Loucy (cell line): ENCODE measurements at regions not wholly inside any gene's neighbourhood (a gene's known extent, or its start where the extent isn't known, plus 50 kb on each side); places are given as distances from the start of the nearest gene placed in this dataset.
"Not testable (repeated sequence)": the region's sequence is repeated elsewhere in the genome, so short reads cannot be mapped to it uniquely, and the experiment has no call there.

Experiments
- H2AFZ ChIP-seq: fragments of 200-600 bp; sonication (generic); 2 replicates; pipeline ENCODE4 v1.6.0; 2016; ENCODE audit warnings: antibody characterized with exemption, mild to moderate bottlenecking, low read length, moderate library complexity
- H3F3A ChIP-seq: fragments of 200-600 bp; 2 replicates; pipeline ENCODE4 v1.6.0; 2016; ENCODE audit warnings: antibody characterized with exemption, low read depth, mild to moderate bottlenecking
- H3K27me3 ChIP-seq: fragments of 200-600 bp; sonication (generic); 2 replicates; pipeline ENCODE4 v1.6.1; 2014; ENCODE audit warnings: low read length, mild to moderate bottlenecking; ENCODE audit not compliant: insufficient read depth, poor library complexity, severe bottlenecking
- H3K36me3 ChIP-seq: fragments of 200-600 bp; sonication (generic); 2 replicates; pipeline ENCODE4 v1.6.1; 2016; ENCODE audit warnings: low read length; ENCODE audit not compliant: insufficient read depth
- H3K4me1 ChIP-seq: fragments of 200-600 bp; sonication (generic); 2 replicates; pipeline ENCODE4 v1.5.1; 2014; ENCODE audit warnings: low read length, mild to moderate bottlenecking; ENCODE audit not compliant: insufficient read depth, poor library complexity, severe bottlenecking
- H3K4me2 ChIP-seq: fragments of 200-600 bp; sonication (generic); 2 replicates; pipeline ENCODE4 v1.6.0; 2014; ENCODE audit warnings: antibody characterized with exemption, low read length, low read depth, mild to moderate bottlenecking; ENCODE audit not compliant: poor library complexity, severe bottlenecking
- H3K4me3 ChIP-seq: fragments of 200-600 bp; sonication (generic); 2 replicates; pipeline ENCODE4 v1.5.1; 2014; ENCODE audit warnings: low read length, mild to moderate bottlenecking, mixed read lengths; ENCODE audit not compliant: poor library complexity, severe bottlenecking
- H3K79me2 ChIP-seq: fragments of 200-600 bp; sonication (generic); 2 replicates; pipeline ENCODE4 v1.6.1; 2014; ENCODE audit warnings: low read length; ENCODE audit not compliant: insufficient read depth
- H3K9ac ChIP-seq: fragments of 200-600 bp; sonication (generic); 2 replicates; pipeline ENCODE4 v1.6.0; 2014; ENCODE audit warnings: mild to moderate bottlenecking, low read depth, low read length, moderate library complexity; ENCODE audit not compliant: poor library complexity, severe bottlenecking
- H3K9me2 ChIP-seq: fragments of 200-600 bp; sonication (generic); replicated peaks from 2 replicates; pipeline ENCODE4 v1.6.1; 2016; ENCODE audit warnings: low read depth, low read length, mixed read lengths
- H3K9me3 ChIP-seq: fragments of 200-600 bp; sonication (generic); 2 replicates; pipeline ENCODE4 v1.6.1; 2014; ENCODE audit warnings: mild to moderate bottlenecking, antibody characterized with exemption, low read length, low read depth; ENCODE audit not compliant: insufficient read depth
- H4K20me1 ChIP-seq: fragments of 200-600 bp; sonication (generic); 2 replicates; pipeline ENCODE4 v1.6.0; 2014; ENCODE audit warnings: antibody characterized with exemption, low read length, mild to moderate bottlenecking; ENCODE audit not compliant: insufficient read depth, poor library complexity, severe bottlenecking
- EZH2phosphoT487 ChIP-seq: fragments of 200-600 bp; IDR thresholded peaks from 2 replicates; pipeline ENCODE4 v1.6.1; 2018; ENCODE audit warnings: antibody characterized with exemption, mild to moderate bottlenecking, moderate library complexity, borderline replicate concordance
- TF ChIP-seq, protein P1 (sequence below): fragments of 200-600 bp; sonication (generic); conservative IDR thresholded peaks from 2 replicates; pipeline ENCODE4 v1.5.1; 2014; ENCODE audit warnings: mild to moderate bottlenecking, antibody characterized with exemption, low read length

GRCh38 chr10:114714281-114714741 is 56.2 kb upstream of the ABLIM1 start:
- H3K4me3 ChIP-seq, result no peak overlapping the region
- H3K4me1 ChIP-seq, result no peaks in the 10 kb centered on the region
- H3K9ac ChIP-seq, result no peak overlapping the region
- H3K9me2 ChIP-seq, result no peaks in the 10 kb centered on the region
- H3K79me2 ChIP-seq, result peaks cover 97% of the 10 kb centered on the region
- no peak overlapping the region for H2AFZ ChIP-seq
- H3K9me3 ChIP-seq, result no peaks in the 10 kb centered on the region
- H3K27me3 ChIP-seq, result no peaks in the 10 kb centered on the region
- peaks cover 28% of the 10 kb centered on the region for H4K20me1 ChIP-seq
- TF ChIP-seq, protein P1, sequence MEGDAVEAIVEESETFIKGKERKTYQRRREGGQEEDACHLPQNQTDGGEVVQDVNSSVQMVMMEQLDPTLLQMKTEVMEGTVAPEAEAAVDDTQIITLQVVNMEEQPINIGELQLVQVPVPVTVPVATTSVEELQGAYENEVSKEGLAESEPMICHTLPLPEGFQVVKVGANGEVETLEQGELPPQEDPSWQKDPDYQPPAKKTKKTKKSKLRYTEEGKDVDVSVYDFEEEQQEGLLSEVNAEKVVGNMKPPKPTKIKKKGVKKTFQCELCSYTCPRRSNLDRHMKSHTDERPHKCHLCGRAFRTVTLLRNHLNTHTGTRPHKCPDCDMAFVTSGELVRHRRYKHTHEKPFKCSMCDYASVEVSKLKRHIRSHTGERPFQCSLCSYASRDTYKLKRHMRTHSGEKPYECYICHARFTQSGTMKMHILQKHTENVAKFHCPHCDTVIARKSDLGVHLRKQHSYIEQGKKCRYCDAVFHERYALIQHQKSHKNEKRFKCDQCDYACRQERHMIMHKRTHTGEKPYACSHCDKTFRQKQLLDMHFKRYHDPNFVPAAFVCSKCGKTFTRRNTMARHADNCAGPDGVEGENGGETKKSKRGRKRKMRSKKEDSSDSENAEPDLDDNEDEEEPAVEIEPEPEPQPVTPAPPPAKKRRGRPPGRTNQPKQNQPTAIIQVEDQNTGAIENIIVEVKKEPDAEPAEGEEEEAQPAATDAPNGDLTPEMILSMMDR, result no peak
- TF ChIP-seq EZH2phosphoT487, result no peak
- peaks cover 29% of the 10 kb centered on the region; the same call in 1 of the 2 replicates for H3K36me3 ChIP-seq
- H3F3A ChIP-seq, result no peaks in the 10 kb centered on the region
- no peak overlapping the region for H3K4me2 ChIP-seq

- Histone ChIP-seq H3K9me3 (no peaks in the 10 kb centered on the region), H3K4me1 (no peaks in the 10 kb centered on the region), H3K36me3 (peaks cover 36% of the 10 kb centered on the region; the same call in 1 of the 2 replicates), H3K4me2 (no peak overlapping the region), H3K79me2 (peaks cover 95% of the 10 kb centered on the region), H2AFZ (no peak overlapping the region), H3K9me2 (no peaks in the 10 kb centered on the region), H3K4me3 (no peak overlapping the region), H4K20me1 (peaks cover 30% of the 10 kb centered on the region), H3F3A (no peaks in the 10 kb centered on the region), H3K27me3 (no peaks in the 10 kb centered on the region), H3K9ac (no peak overlapping the region)
- no peak for TF ChIP-seq EZH2phosphoT487
- TF ChIP-seq, protein P1, result no peak
Observed at GRCh38 chr10:114715171-114715670, 57.1 kb upstream of the ABLIM1 start.

DNA sequence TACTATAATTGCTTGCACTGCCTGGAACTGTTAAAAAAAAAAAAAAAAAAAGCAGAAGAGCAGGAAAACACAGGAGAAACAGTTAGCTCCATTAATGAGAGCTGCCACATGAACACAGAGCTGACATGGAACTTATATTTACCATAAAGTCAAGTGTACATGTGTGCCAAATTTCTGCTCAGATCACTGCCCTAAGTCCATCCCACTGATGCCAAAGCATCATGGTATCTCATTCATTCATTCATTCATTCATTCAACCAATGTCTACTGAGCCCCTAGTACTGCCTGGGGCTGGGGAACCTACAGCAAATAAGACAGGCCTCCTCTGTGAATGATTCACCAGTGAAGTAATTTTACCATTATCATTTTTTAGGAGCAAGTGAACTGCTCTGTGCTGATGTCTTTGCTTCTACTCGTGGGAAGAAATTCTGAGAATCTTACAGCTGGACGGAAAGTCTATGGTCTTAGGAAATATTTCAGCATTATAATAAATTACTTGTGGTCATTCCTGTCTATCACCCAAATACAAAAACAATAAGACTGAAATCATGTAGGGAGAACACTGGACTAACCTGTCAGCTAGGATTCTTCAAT is 58.8 kb upstream of the ABLIM1 start:
- TF ChIP-seq EZH2phosphoT487, result no peak
- no peak overlapping the region for H2AFZ ChIP-seq
- H3K9ac ChIP-seq, result no peak overlapping the region
- no peak overlapping the region for H3K4me3 ChIP-seq
- peaks cover 34% of the 10 kb centered on the region; the same call in 1 of the 2 replicates for H3K36me3 ChIP-seq
- H3K9me3 ChIP-seq, result no peaks in the 10 kb centered on the region
- H3K9me2 ChIP-seq, result no peaks in the 10 kb centered on the region
- peaks cover 35% of the 10 kb centered on the region for H4K20me1 ChIP-seq
- H3K27me3 ChIP-seq, result no peaks in the 10 kb centered on the region
- no peak overlapping the region for H3K4me2 ChIP-seq
- H3K4me1 ChIP-seq, result no peaks in the 10 kb centered on the region
- H3F3A ChIP-seq, result no peaks in the 10 kb centered on the region
- H3K79me2 ChIP-seq, result peaks cover 94% of the 10 kb centered on the region

DNA sequence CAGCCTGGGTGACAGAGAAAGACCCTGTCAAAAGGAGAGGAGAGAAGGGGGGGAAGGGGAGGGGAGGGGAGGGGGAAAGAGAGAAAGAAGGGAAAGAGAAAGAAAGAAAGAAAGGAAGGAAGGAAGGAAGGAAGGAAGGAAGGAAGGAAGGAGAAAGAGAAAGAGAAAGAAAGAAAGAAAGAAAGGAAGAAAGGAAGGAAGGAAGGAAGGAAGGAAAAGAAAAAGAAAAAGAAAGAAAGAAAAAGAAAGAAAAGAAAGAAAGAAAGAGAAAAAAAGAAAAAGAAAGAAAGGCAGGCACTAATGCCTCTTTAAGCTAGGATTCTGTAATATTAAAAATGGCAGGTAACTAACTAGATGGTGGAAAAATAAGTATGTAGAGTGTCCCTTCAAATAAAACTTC is 59.8 kb upstream of the ABLIM1 start:
- H3K4me1 ChIP-seq, H3K9me3 ChIP-seq, H3K27me3 ChIP-seq: not testable (repeated sequence)

More for the DNA sequence above, 59.8 kb upstream of the ABLIM1 start:
- H3K9ac ChIP-seq, H3K4me3 ChIP-seq, H3F3A ChIP-seq, H3K9me2 ChIP-seq, H3K4me2 ChIP-seq, H2AFZ ChIP-seq: not testable (repeated sequence)
- Histone ChIP-seq H3K36me3 (peaks cover 34% of the 10 kb centered on the region; the same call in 1 of the 2 replicates), H3K79me2 (peaks cover 94% of the 10 kb centered on the region), H4K20me1 (peaks cover 31% of the 10 kb centered on the region)
